ENCODE measurements at regions not wholly inside any gene's neighbourhood (a gene's known extent, or its start where the extent isn't known, plus 50 kb on each side); places are given as distances from the start of the nearest gene placed in this dataset.

DNA sequence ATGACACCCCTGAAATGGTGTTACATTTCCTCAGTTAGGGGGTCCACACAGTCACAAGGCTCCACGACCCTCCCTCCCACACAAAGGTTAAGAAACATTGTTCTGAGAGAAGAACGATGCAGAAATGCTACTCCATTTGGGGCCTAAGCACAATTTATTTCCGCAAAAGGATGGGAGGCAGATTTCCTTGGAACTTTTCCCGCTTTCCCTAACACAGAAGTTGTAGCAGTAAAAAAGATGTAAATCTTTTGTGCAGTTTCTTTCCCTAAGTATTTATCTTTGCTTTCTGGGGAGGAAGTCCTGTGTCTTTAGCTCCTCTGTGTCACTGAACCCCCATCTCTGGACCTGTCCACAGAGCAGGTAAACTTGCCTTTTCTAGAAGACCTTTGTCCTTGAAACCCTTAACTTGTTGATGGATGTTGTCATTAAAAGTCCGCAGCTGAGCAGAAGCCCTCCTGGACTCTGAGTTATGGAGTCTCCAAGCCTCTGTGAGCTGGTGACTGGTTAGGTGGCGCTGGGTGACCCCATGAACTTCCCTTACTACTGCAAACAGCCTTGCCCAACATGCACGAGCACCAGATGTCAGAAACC is 67.2 kb upstream of the SHISA3 start:
- no peak for DNase-seq (ENCODE audit: low read depth)

DNA sequence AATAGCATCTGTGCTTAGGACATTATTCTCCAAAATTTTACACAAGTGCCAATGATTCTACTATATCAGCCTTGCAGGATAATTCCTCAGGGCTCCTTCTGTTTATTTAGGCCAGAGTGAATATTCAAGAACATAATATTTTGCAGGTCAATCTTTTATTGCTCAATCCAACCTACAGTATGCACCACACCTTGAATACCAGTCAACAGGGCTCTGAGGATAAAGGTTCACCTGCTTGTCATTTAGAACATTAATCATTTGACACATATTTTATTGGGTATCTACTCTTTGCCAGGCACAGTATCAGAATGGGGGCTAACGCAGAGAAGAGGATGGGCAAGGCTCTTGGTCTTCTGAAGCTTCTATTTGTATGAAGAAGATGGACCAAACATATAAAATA is 66.2 kb upstream of the SHISA3 start:
- no peak for DNase-seq (ENCODE audit: low read depth)

DNA sequence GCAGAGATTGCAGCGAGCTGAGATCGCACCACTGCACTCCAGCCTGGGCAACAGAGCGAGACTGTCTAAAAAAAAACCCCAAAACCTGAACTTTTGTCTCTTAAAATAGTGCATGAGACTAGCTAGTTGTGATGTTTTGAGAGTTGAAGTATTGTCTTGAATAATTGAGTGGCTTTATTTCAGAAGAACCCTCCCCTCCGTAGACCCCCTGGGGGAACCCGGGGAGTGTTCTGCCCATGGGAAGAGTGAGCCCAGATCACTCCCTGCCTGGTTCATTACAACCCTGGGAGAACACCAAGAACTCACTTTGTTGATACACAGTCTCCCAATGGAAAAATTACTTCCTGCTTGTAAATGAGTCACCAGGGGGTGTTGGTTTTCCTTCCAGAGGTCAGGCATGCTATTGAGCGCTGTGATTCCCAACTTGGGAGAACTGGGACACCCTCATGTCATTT is 65.3 kb upstream of the SHISA3 start:
- DNase-seq (ENCODE audit: low read depth), result peak; percentile 86

DNA sequence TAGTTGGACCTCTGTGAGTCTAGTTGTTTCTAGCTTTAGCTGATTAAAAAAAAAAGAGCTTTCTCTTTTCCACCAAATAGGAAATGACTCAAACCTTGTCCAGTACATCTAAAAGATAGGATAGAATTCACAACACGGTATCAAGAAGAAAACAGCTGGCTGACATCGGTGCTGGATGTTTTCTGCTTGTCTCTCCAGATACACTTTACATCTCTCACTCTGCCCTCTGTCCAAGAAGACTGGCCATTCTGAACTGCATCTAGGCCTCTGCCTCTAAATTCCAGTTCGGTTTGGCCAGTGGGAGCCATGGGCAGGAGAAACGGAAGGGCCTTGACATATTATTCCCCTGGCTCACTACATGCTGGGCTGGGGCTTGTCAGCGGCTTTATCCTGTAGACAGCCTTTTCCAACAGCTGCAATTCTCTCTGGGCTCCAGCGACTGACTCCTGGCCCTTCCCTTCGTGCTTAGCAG is 57.3 kb upstream of the SHISA3 start:
- DNase-seq (ENCODE audit: low read depth), result peak; percentile 41

DNA sequence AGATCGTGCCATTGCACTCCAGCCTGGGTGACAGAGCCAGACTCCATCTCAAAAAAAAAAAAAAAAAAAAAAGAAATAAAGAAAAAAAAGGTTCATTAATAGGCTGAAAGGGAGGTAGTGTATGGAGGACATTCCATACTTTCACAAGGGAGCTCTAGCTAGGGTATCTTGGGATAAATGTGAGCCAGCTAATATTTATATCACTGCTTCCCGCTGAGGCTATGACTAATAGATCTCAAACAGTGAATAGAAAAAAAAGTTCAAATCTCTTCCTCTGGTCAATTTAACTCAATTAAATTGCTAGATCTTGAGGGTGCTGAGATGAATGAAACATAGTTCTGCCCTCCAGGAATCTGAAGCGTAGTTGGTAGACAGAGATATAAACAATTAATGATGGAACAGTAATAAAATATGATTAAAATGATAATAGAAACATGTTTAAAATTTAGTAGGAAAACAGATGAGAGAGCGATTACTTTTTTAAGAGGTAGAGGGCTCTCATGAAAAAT is 55.7 kb upstream of the SHISA3 start:
- peak; percentile 54 for DNase-seq (ENCODE audit: low read depth)

DNA sequence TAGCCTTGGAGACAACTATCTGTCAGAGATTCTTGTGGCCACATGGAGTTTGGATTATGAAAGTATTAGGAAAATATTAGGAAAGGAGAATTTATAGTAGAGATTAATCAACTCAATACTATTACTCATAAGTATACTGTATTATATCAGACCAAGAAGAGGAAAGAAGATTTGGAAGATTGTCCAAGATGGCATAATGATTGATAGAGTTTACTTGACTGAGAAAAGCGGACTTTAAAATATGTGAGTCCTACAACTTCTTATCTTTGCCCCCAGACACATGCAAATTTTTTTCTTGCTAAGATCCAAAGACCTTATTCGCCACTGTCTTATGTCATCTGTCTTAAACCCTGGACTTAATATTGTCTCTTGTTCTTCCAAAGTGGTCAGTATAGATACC is 54.8 kb upstream of the SHISA3 start:
- no peak for DNase-seq (ENCODE audit: low read depth)

DNA sequence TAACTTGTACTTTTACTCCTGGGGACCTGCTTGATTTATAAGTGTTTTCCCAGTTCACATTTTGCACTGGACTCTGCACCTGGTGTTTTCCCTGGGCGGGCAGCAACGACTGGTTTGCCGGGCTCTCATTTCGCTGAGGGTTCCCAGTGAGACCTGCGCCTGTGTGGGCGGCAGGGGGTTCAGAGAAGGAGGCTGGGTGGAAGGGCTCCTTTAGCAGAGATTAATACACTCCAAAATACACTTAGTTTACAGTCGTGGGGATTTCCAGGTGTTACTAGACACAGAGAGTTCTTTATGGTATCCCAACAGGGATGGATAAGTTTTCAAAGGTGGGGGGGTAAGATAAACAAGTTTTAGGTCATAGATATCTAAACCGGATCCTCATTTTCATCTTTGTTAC is 53.0 kb upstream of the SHISA3 start:
- DNase-seq (ENCODE audit: low read depth), result no peak

DNA sequence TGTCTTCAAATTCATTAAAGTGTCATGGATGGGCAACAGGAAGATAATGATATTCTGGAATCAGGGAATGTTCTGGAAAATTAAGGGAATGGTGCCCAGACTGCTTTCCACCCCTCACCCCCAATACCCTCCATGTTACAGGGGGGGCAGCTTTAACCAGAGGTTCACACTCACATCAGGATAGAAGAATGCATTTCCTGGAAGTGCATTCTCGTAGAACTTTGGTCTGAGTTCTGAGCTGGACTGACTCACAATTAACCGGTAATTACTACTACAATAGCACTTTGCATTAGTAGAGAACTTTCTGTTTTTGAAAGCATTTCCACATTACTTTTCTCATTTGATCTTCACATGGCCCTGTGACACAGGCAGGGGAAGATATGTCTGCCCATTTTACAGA is 52.5 kb upstream of the SHISA3 start:
- peak; percentile 22 for DNase-seq (ENCODE audit: low read depth)

DNA sequence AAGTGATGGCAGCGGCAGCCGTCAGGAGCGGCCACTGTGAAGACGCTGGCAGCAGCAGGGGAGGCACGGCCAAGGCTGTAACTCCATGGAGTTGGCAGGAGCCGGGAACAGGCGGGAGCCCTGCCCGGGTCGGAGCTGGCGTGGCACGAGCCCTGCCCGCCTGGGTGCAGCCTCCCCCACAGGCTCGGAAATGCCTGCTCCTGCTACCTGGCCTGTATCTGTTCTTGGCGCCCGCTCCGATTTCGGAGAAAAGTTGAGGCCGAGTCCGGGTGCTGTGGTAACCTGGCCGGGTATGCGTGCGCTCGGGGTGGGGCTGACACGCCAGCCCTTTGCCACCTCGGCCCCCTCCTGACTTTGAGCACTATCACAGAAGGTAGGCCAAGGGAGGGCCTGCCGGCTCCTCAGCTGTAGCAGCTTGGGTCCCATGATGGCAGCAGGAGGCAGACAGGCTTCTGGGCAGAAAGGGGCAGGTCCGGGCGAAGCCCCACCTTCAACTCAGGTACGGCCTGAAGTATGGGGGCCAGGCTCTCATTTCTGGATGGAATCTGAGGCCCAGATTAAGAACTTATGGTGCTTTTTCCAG is 51.2 kb upstream of the SHISA3 start:
- DNase-seq (ENCODE audit: low read depth), result no peak

DNA sequence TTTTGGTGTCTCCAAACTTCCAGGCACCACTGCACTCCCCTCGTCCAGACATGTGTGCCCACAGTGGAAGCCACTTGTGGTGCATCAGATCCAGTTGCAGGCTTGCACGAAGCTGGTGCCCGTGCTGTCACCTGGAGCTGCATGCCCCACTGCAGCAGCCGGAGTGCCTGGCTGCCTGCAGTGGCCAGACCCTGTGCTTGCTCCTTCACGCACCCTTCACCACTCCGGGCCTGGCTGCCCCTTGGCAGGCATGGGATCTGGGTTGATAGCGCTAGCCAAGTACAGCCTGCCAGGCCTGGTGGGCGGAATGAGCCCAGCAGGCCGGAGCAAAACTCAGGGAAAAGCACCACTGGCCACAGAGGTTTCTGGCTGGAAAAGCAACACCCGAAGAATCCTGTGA is 50.2 kb upstream of the SHISA3 start:
- no peak for DNase-seq (ENCODE audit: low read depth)

Data from M059J (cell line).